ENCODE measurements at regions not wholly inside any gene's neighbourhood (a gene's known extent, or its start where the extent isn't known, plus 50 kb on each side); places are given as distances from the start of the nearest gene placed in this dataset.

DNA sequence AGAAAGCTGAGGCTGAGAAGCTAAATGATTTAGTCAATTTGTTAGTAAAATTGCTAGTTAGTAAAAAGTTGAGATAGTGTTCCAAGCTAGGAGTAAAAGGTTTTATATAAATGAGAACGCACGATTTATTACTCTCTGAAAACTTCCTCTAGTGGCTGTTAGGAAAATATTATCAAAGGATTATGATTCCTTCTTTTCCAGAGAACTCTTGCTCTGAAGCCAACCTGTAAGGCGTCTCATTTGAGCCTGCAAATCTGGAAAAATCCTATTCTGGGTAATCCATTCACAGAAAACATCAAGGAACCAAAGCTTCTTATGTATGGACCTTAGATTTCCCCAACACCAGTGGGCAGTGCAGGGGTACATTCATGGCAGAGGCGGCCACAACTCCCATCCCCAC lies 252.7 kb downstream of the SOD2 start:
- H3K4me1 Mint-ChIP-seq (ENCODE audit: low read depth) = no peaks in the 10 kb centered on the region
- no peak overlapping the region for H3K27ac Mint-ChIP-seq
- no peaks in the 10 kb centered on the region for H3K36me3 Mint-ChIP-seq
- peaks cover 10% of the 10 kb centered on the region for H3K27me3 Mint-ChIP-seq
- H3K9me3 Mint-ChIP-seq (ENCODE audit: low read depth) = no peaks in the 10 kb centered on the region
- no peak overlapping the region for H3K4me3 Mint-ChIP-seq

DNA sequence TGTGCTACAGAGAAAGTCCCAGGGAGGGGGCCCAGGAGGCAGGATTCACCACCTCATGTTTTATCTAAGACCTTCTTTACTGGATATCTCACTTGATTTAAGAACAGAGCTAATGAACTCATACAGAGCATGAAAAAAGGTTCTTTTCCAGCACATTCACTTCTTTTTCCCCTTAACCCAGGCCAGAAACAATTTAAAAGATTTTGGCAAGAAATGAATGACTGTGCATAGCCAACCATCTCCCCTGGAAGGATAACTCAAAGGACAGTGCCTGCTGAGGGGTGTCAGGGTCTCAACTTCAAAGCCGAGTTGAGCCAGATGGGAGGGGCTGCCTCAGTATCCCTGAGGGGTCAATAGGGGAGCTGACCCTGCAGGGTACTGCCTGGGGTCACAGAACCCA lies 253.4 kb downstream of the SOD2 start:
- Mint-ChIP-seq H3K4me1 (ENCODE audit: low read depth) (no peaks in the 10 kb centered on the region), H3K27ac (no peak overlapping the region), H3K36me3 (no peaks in the 10 kb centered on the region), H3K9me3 (ENCODE audit: low read depth) (no peaks in the 10 kb centered on the region), H3K27me3 (peaks cover 10% of the 10 kb centered on the region), H3K4me3 (no peak overlapping the region)

DNA sequence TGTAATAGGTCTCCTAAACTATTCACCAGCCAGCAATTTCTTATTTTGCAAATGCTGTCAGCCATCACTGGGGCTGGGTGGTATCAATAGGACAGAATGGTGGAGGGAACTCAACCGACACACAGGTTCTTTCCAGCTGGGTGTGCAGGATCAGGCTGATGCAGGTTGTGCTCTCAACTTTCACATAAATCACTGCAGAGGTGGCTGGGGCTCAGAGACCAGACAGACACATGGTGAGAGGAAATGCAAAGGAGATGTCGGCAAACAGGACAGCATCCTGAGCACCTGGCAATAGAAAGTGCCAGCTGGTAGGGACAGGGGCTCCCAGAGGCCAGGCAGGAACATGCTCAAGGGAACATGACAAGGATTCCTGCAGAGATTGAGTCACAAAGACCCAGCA lies 254.9 kb downstream of the SOD2 start:
- Mint-ChIP-seq H3K27ac (no peak overlapping the region), H3K27me3 (peaks cover 8% of the 10 kb centered on the region), H3K9me3 (ENCODE audit: low read depth) (peaks cover 8% of the 10 kb centered on the region), H3K4me3 (no peak overlapping the region), H3K4me1 (ENCODE audit: low read depth) (no peaks in the 10 kb centered on the region), H3K36me3 (no peaks in the 10 kb centered on the region)

DNA sequence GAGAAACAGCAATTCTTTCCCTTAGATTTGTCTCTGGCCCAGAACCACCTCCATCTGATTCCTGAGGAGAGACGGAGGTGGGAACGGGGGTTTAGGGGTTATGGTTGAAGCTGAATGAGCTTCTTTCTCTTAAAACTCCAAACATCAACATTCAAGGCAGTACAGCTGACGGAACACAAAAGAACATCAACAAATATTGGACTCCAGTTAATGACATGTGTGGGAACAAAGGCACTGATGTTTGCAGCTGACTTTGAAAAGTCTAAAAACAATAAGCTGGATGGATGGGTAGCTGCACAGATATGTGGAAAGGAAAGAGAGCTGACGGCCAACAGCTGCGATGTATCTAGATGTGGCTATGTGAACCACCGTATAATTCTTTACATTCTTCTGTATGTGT lies 256.5 kb downstream of the SOD2 start:
- peaks cover 8% of the 10 kb centered on the region for H3K27me3 Mint-ChIP-seq
- no peak overlapping the region for H3K4me3 Mint-ChIP-seq
- peaks cover 12% of the 10 kb centered on the region for H3K9me3 Mint-ChIP-seq (ENCODE audit: low read depth)
- H3K4me1 Mint-ChIP-seq (ENCODE audit: low read depth) = no peaks in the 10 kb centered on the region
- H3K27ac Mint-ChIP-seq = no peak overlapping the region
- H3K36me3 Mint-ChIP-seq = no peaks in the 10 kb centered on the region

DNA sequence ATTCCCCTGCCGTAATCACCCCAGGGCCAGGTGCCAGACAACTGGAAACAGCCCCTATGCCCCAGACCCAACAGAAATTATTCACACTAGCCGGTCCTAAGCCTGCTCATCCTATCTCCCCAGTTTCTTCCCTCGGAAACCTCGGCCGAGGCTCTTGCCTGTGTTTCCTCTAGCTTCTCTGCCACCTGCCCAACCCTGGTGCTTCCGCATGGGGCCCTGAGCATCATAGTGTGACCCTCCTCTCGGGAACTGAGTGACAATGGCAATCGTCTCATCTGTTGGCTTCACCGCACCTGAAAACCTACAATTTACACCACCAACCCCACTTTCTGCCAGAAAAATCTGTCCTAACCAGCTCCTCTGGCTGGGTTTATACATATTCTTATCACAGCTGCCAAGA lies 257.3 kb downstream of the SOD2 start:
- H3K27me3 Mint-ChIP-seq = peaks cover 8% of the 10 kb centered on the region
- no peaks in the 10 kb centered on the region for H3K4me1 Mint-ChIP-seq (ENCODE audit: low read depth)
- no peak overlapping the region for H3K27ac Mint-ChIP-seq
- no peak overlapping the region for H3K4me3 Mint-ChIP-seq
- H3K9me3 Mint-ChIP-seq (ENCODE audit: low read depth) = peaks cover 12% of the 10 kb centered on the region
- no peaks in the 10 kb centered on the region for H3K36me3 Mint-ChIP-seq

DNA sequence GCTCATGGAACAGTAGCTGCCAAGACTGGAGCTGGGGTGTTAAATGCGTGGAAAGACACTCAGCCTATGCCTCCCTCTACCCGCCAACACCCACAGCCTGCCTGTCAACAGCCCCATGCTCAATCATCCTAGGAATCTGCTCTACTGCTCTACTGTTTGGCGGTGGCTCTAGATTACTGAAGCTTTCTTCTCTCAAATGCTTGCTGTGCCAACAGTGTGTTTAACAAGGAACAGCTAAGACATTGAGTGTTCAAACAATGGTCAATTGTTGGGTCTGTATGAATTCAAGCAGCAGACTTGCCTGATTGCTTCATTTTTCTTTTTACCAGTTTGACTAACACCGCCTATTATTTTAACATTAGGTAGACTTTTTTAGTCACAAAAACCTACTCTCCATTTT lies 258.6 kb downstream of the SOD2 start:
- Mint-ChIP-seq H3K4me1 (ENCODE audit: low read depth) (no peaks in the 10 kb centered on the region), H3K4me3 (no peak overlapping the region), H3K36me3 (no peaks in the 10 kb centered on the region), H3K9me3 (ENCODE audit: low read depth) (peaks cover 12% of the 10 kb centered on the region), H3K27me3 (peaks cover 11% of the 10 kb centered on the region), H3K27ac (no peak overlapping the region)

DNA sequence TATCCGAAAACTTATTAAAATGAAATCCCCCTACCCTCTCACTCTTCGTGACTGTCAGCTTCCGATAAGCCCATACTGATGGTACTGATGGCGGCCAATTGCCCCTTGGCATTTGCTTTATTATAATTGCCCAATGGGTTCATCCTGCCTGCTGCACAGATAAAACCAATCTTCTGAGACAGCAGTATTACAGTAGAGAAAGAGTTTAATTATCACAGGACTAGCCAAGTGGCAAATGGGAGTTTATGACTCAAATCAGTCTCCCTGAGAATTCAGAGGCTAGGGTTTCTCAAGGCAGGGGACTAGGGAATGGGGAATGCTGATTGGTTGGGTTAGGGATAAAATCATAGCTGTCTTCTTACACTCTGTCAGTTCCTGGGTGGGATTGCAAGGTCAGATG lies 259.5 kb downstream of the SOD2 start:
- Mint-ChIP-seq H3K27me3 (peaks cover 11% of the 10 kb centered on the region), H3K36me3 (no peaks in the 10 kb centered on the region), H3K9me3 (ENCODE audit: low read depth) (peaks cover 12% of the 10 kb centered on the region), H3K4me3 (no peak overlapping the region), H3K27ac (no peak overlapping the region), H3K4me1 (ENCODE audit: low read depth) (no peaks in the 10 kb centered on the region)

DNA sequence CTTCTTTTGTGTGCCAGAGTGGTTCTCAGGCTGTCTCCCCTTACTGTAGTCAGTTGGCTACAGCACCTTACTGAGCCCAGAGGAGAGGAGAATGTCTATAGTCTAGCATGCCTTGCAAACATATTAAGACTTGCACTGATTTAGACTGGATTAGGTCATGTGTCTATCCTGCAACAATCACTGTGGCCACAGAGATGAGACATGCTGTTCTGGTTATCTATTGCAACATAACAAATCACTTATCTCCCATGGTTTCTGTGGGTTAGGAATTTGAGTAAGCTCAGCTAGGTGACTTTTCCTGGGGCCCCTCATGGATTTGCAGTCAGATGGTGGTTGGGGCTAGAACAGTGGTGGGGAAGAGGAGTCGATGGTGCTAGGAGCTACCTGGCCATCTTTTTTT lies 261.3 kb downstream of the SOD2 start:
- peaks cover 12% of the 10 kb centered on the region for H3K9me3 Mint-ChIP-seq (ENCODE audit: low read depth)
- H3K4me1 Mint-ChIP-seq (ENCODE audit: low read depth) = no peaks in the 10 kb centered on the region
- no peak overlapping the region for H3K27ac Mint-ChIP-seq
- peaks cover 14% of the 10 kb centered on the region for H3K27me3 Mint-ChIP-seq
- H3K4me3 Mint-ChIP-seq = no peak overlapping the region
- no peaks in the 10 kb centered on the region for H3K36me3 Mint-ChIP-seq

DNA sequence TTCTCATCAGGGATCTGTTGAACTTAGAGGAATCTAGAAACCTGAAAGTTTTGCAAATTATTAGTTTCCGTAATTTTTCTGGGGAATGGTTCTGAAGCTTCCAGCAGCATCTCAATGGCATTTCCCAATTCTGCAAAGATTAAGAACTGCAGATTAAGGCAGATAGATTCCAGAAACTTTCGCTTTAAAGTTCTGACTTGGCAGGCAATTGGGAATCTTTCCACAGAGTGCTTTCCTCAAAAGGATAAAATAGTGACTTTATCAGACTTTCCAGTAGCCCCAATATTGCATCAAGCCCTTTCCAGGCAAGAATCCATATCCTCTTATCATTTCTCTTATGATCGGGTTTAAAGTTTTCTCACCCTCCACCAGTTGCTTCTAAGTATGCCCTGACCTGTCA lies 261.1 kb downstream of the FNDC1 start:
- H3K36me3 Mint-ChIP-seq = no peaks in the 10 kb centered on the region
- no peak overlapping the region for H3K27ac Mint-ChIP-seq
- peaks cover 12% of the 10 kb centered on the region for H3K27me3 Mint-ChIP-seq
- H3K4me3 Mint-ChIP-seq = no peak overlapping the region
- no peaks in the 10 kb centered on the region for H3K4me1 Mint-ChIP-seq (ENCODE audit: low read depth)
- H3K9me3 Mint-ChIP-seq (ENCODE audit: low read depth) = peaks cover 12% of the 10 kb centered on the region

DNA sequence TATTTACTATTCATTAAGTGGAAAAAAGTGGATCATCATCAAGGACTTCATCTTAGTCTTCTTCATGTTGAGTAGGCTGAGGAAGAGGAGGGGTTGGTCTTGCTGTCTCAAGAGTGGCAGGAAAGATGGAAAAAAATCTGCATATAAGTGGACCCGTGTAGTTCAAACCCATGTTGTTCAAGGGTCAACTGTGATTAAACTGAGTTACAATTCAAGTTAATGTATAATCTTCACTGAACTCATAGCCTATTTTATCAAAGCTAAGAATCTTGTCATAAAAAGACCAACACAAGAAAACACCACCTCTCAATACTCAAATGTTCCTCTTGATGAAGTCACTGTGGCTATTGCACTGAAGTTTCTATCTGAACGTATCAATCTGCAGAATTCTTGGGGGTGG lies 260.2 kb downstream of the FNDC1 start:
- Mint-ChIP-seq H3K4me3 (no peak overlapping the region), H3K36me3 (no peaks in the 10 kb centered on the region), H3K27me3 (peaks cover 12% of the 10 kb centered on the region), H3K27ac (no peak overlapping the region), H3K4me1 (ENCODE audit: low read depth) (no peaks in the 10 kb centered on the region), H3K9me3 (ENCODE audit: low read depth) (peaks cover 12% of the 10 kb centered on the region)

DNA sequence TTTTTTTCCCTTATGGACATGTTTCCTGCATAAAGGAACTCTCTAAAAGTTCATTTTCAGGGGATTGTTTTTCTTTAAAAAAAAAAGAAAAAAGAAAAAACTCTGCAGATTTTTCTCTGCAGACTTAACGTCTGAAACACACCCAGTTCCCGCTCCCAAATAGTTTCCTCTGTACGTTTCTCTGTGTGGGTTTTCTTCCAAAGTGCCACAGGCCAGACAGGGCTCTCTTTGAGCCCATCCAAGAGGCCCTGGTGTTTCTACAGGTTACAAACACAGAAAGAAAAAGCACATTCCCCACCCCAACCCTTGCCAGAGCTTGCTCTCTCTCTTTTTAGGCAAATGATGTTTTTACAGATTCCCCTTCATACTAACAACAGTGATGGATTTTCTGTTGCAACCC lies 258.6 kb downstream of the FNDC1 start:
- H3K4me1 Mint-ChIP-seq (ENCODE audit: low read depth) = no peaks in the 10 kb centered on the region
- no peak overlapping the region for H3K27ac Mint-ChIP-seq
- peaks cover 14% of the 10 kb centered on the region for H3K27me3 Mint-ChIP-seq
- H3K4me3 Mint-ChIP-seq = no peak overlapping the region
- peaks cover 2% of the 10 kb centered on the region for H3K9me3 Mint-ChIP-seq (ENCODE audit: low read depth)
- no peaks in the 10 kb centered on the region for H3K36me3 Mint-ChIP-seq

DNA sequence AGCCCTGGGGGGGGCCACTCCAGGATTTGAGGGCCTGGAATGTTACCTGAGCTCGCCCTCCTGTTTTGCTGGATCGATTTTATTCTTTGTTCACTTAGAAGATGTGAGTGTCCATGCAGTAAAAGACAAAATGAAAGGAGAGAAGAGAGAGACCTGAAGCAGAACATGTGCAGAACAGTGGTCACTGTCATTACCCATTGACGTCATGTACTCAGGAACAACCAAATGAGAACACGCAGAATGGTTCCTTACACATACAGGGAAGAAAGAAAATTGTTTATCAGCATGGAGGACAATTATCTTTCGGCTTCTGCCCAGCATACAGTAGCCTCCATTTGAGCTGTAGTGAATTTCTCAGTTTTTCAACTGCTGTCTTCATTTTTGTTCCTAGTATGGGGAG lies 258.1 kb downstream of the FNDC1 start:
- H3K27ac Mint-ChIP-seq = no peak overlapping the region

DNA sequence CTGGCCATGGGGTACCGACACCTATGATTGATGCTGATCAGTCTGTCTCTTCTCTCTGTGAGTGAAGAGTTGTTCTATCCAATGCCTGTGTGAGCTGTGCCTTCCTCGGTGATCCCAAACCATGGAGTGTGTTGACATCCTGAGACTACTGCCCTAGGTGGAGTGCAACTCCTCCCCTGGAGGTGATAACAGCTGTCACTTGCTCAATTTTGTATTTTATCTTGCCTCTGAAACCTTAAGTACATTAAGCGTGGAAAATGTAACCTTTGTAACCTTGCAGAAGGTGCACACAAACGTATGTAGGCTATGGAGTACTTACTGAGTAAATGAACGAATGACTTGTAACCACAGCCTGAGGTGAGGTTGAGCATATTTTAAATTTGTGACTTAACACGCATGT lies 256.2 kb downstream of the FNDC1 start:
- no peak overlapping the region for H3K27ac Mint-ChIP-seq
- no peaks in the 10 kb centered on the region for H3K36me3 Mint-ChIP-seq
- no peak overlapping the region for H3K4me3 Mint-ChIP-seq
- H3K27me3 Mint-ChIP-seq = peaks cover 14% of the 10 kb centered on the region
- no peaks in the 10 kb centered on the region for H3K9me3 Mint-ChIP-seq (ENCODE audit: low read depth)
- no peaks in the 10 kb centered on the region for H3K4me1 Mint-ChIP-seq (ENCODE audit: low read depth)

More for the DNA sequence above, 258.1 kb downstream of the FNDC1 start:
- Mint-ChIP-seq H3K4me3 (no peak overlapping the region), H3K4me1 (ENCODE audit: low read depth) (no peaks in the 10 kb centered on the region), H3K36me3 (no peaks in the 10 kb centered on the region), H3K27me3 (peaks cover 14% of the 10 kb centered on the region), H3K9me3 (ENCODE audit: low read depth) (no peaks in the 10 kb centered on the region)

DNA sequence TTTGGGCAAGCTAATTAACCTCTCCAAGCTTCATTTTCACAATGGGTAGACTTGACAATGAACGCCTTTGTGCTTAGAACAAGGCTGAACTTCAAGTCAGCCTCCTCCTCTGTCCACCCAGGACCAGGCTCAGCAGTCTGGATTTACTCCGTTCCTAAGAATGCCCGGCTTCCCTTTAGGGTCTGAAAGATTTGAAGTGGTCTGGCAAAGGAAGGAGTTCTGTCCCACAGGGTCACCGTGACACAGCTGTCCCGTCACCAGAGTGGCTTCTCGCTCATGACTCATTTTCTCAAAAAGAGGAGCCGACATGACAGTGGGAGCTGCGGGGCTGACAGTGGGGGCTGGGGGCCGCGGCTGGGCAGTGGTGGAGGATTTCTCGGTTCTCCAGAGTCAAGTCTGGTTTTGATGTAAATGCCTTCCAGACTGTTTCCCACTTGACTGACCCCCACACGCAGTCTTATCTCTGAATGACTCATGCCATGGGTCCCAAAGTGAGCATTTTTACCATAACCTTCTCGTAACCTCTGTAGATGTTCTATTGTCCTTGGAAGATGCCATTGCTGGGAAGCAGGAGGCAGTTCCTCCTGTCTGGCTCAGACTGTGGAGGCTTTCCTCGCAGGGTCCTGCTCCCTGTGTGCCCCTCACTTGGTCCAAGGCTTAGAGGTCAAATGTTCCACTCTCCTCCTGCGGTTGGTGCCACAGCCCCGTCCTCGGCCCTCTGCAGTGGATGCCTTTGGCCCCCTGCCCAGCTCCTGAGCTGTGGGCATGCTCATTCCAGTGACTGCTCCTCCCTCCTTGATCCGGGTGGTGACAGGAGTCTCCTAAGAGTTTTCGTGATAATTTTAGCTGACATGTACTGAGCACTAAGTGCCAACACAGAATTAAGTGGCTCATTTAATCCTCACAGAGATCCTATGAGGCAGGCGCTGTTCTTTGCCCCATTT lies 253.1 kb downstream of the FNDC1 start:
- Mint-ChIP-seq H3K9me3 (ENCODE audit: low read depth) (no peaks in the 10 kb centered on the region), H3K4me3 (no peak overlapping the region), H3K27me3 (peaks cover 9% of the 10 kb centered on the region), H3K4me1 (ENCODE audit: low read depth) (no peaks in the 10 kb centered on the region), H3K36me3 (no peaks in the 10 kb centered on the region), H3K27ac (no peak overlapping the region)

DNA sequence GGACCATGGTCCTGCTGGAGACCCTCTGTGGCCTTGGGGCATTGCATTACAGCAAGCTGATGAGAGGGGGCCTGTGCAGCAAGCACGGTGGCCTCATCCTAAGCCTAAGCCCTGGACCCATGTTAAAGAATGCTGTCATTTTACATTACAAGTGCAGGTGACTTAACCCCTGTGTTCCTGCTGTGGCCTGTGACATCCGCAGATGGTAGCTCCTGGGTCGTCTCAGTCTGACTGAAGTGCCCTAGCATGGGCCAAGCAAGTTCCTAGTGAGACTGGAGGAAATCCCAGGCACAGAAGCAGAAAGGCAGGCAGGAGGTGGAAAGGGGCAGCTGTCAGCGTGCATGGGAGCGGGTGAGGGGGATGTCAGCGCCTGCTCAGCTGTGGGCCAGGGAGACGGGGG lies 252.4 kb downstream of the FNDC1 start:
- H3K4me1 Mint-ChIP-seq (ENCODE audit: low read depth) = no peaks in the 10 kb centered on the region
- peaks cover 9% of the 10 kb centered on the region for H3K27me3 Mint-ChIP-seq
- H3K36me3 Mint-ChIP-seq = no peaks in the 10 kb centered on the region
- no peak overlapping the region for H3K27ac Mint-ChIP-seq
- H3K9me3 Mint-ChIP-seq (ENCODE audit: low read depth) = no peaks in the 10 kb centered on the region
- H3K4me3 Mint-ChIP-seq = no peak overlapping the region

DNA sequence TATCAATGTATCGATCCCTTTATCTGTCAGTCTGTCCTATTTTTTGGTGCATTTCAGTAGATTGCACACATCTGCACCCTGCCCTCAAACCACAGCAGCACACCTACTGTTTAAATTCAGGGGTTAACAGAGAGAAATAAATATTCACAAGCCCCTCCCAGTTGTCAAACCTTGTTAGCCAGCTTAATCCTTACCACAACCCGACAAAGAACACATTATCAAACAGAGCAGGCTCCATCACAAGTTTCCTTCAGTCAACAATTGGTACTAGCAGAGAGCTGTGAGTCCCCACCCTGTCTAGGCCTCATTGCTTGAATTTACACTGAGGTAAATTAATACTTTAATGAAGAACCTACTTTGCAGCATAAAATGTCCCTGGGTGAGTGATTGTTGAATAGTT lies 249.8 kb downstream of the FNDC1 start:
- Mint-ChIP-seq H3K27ac (no peak overlapping the region), H3K36me3 (peaks cover 3% of the 10 kb centered on the region), H3K27me3 (peaks cover 3% of the 10 kb centered on the region), H3K4me1 (ENCODE audit: low read depth) (no peaks in the 10 kb centered on the region), H3K4me3 (no peak overlapping the region), H3K9me3 (ENCODE audit: low read depth) (peaks cover 6% of the 10 kb centered on the region)
